Esophagus muscularis mucosa (tissue), 4 donors: ENCODE measurements at regions not wholly inside any gene's neighbourhood (a gene's known extent, or its start where the extent isn't known, plus 50 kb on each side); places are given as distances from the start of the nearest gene placed in this dataset.

Experiments
- EP300 ChIP-seq: sonication (generic); formaldehyde crosslinking; IDR thresholded peaks from one replicate; pipeline ENCODE4 v1.6.1; 2017; ENCODE audit warnings: antibody characterized with exemption
- POLR2A ChIP-seq: fragments of 450-650 bp; IDR thresholded peaks from one replicate; pipeline ENCODE4 v1.6.1; 2017; ENCODE audit warnings: antibody characterized with exemption, moderate library complexity, mild to moderate bottlenecking, low read depth
- TF ChIP-seq, protein P1 (sequence below), 3 experiments: fragments of 200-600 bp in 2 of 3; fragments of 450-650 bp in 1 of 3; sonication (generic) in 2 of 3; IDR thresholded peaks; one replicate each; pipeline ENCODE4 v1.5.1; 2017 to 2019; ENCODE audit warnings: antibody characterized with exemption in 3 of 3, mild to moderate bottlenecking in 2 of 3, moderate library complexity in 1 of 3

DNA sequence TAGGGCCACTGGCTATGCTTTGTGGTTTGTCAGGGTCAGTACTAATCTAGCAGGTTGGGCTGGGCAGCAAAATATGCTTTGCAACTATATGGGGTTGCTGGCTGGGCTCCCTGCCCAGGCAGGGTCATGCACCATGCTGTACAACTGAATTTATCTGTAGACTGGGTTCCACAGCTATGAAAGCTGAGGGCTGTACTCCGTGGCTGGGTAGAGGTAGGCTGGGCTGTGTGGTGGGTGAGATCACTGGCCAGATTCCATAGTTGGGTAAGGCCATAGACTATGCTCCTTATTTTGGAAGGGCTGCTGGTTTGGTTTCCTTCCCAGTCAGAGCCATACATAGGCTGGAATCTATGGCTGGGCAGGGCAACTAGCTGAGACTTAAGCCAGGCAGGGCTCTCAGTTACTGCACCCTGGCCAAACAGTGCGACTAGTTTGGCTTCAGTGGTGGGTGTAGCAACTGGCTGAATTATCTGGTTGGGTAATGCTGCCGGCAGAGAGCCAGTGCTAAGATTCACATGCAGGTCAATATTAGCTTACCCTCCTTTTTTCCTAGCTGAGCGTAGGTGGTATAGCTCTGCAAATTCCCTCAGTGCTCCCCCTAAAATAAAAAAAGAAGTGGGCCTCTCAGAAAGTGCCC is 769.1 kb upstream of the CDH8 start:
- TF ChIP-seq EP300 = no peak
- TF ChIP-seq, protein P1, sequence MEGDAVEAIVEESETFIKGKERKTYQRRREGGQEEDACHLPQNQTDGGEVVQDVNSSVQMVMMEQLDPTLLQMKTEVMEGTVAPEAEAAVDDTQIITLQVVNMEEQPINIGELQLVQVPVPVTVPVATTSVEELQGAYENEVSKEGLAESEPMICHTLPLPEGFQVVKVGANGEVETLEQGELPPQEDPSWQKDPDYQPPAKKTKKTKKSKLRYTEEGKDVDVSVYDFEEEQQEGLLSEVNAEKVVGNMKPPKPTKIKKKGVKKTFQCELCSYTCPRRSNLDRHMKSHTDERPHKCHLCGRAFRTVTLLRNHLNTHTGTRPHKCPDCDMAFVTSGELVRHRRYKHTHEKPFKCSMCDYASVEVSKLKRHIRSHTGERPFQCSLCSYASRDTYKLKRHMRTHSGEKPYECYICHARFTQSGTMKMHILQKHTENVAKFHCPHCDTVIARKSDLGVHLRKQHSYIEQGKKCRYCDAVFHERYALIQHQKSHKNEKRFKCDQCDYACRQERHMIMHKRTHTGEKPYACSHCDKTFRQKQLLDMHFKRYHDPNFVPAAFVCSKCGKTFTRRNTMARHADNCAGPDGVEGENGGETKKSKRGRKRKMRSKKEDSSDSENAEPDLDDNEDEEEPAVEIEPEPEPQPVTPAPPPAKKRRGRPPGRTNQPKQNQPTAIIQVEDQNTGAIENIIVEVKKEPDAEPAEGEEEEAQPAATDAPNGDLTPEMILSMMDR (IDR thresholded peaks at IDR 0.05) = no peak
- no peak for TF ChIP-seq POLR2A
